ENCODE measurements at regions not wholly inside any gene's neighbourhood (a gene's known extent, or its start where the extent isn't known, plus 50 kb on each side); places are given as distances from the start of the nearest gene placed in this dataset.

- TF ChIP-seq CTCF (IDR thresholded peaks at IDR 0.05; ENCODE audit: low read depth, low read length, poor library complexity, severe bottlenecking) (no peak), EZH2phosphoT487 (IDR thresholded peaks at IDR 0.05; ENCODE audit: borderline replicate concordance, low read length) (no peak)
Observed at GRCh38 chr13:62551588-62551987, 1135.9 kb upstream of the PCDH20 start.
